ENCODE measurements at regions not wholly inside any gene's neighbourhood (a gene's known extent, or its start where the extent isn't known, plus 50 kb on each side); places are given as distances from the start of the nearest gene placed in this dataset.
"Not testable (repeated sequence)": the region's sequence is repeated elsewhere in the genome, so short reads cannot be mapped to it uniquely, and the experiment has no call there.

DNA sequence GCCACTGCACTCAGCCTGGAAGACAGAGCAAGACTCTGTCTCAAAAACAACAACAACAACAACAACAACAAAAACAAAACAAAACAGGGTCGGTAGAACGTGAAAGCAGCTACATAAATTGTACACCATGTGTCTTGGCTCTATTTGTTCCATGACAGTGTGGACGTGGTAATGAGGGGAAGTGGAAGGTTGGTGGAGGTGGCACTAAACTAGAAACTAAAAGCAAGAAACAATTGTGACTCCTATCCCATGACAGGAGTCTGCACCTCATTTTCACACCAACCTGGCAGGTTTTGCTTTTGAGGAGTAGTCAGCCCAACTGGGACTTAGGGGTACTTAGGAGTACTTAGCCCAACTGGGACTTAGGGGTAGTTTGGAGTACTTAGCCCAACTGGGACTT lies 62.5 kb upstream of the MRPS9 start:
- TF ChIP-seq, protein P1, sequence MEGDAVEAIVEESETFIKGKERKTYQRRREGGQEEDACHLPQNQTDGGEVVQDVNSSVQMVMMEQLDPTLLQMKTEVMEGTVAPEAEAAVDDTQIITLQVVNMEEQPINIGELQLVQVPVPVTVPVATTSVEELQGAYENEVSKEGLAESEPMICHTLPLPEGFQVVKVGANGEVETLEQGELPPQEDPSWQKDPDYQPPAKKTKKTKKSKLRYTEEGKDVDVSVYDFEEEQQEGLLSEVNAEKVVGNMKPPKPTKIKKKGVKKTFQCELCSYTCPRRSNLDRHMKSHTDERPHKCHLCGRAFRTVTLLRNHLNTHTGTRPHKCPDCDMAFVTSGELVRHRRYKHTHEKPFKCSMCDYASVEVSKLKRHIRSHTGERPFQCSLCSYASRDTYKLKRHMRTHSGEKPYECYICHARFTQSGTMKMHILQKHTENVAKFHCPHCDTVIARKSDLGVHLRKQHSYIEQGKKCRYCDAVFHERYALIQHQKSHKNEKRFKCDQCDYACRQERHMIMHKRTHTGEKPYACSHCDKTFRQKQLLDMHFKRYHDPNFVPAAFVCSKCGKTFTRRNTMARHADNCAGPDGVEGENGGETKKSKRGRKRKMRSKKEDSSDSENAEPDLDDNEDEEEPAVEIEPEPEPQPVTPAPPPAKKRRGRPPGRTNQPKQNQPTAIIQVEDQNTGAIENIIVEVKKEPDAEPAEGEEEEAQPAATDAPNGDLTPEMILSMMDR (IDR thresholded peaks at IDR 0.05; ENCODE audit: low read depth, low read length), result no peak
- no peak overlapping the region for H3K4me3 ChIP-seq (replicated peaks in 1 of 2; ENCODE audit: low read depth in 2 of 2, low read length in 2 of 2)
- DNase-seq (ENCODE audit: low read depth in 2 of 2), result no peak

DNA sequence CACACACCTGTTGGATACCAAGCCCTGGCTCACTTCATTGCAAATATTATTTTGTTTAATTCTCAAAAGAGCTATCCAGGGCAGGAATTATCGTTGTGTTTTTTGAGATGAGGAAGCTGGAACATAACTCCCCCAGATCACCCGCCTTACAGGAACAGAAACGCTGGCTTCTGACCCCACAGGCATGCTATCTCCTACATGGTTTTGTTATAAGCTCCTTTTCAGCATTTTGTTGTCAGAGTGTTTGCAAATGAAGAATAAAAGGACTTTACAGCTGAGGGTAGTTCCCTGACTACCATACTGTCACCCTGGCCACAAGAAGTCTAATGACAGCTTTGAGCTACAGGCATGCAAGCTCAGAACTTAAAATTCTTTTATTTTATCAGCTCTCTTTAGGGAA lies 62.0 kb upstream of the MRPS9 start:
- no peak for DNase-seq (ENCODE audit: low read depth in 2 of 2)
- TF ChIP-seq, protein P1 (IDR thresholded peaks at IDR 0.05; ENCODE audit: low read depth, low read length), result no peak
- no peak overlapping the region for H3K4me3 ChIP-seq (replicated peaks in 1 of 2; ENCODE audit: low read depth in 2 of 2, low read length in 2 of 2)

DNA sequence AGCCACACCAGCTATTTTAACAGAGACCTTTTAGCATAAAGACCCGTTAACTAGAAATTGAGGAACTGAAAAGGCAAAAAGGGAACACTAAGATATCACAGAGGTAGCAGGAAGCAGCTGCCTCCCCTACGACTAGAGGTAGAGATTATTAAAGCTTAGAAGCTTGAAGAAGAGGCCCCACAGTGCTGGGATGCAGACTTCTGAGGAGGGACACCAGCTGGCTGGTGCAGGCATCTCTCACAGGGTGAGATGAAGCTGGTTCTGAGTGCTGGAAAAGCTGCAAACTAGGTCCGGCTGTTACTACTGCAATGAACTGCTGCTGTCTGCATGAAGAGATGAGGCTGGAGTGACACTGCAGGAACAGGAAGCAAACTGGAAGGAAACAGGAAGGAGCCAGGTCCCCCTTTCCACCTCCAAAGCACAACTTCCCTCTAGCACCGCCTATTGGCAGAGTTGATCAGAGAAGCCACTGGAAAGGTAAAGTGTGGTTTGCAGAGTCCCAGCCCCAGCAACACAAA lies 61.2 kb upstream of the MRPS9 start:
- H3K4me3 ChIP-seq (replicated peaks in 1 of 2; ENCODE audit: low read depth in 2 of 2, low read length in 2 of 2), result no peak overlapping the region
- TF ChIP-seq, protein P1 (IDR thresholded peaks at IDR 0.05; ENCODE audit: low read depth, low read length), result no peak

DNA sequence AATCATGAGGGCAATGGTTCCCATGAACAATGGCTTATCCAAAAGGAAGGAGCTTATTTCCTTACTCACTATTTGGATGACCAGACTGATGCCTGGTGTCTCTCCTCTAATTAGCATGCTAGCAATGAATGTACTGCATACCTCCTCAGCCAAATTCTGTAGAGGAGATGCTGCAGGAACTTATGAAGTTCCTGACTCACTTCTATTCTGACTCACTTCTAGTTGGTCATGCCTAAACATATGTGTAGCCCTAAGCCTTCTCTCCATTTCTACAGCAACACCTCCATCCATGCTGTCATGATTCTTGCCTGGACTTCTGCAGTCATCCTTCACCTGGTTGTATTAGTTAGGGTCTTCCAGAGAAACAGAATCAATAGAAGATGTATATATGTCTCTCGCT lies 59.9 kb upstream of the MRPS9 start:
- TF ChIP-seq, protein P1 (IDR thresholded peaks at IDR 0.05; ENCODE audit: low read depth, low read length), result no peak
- DNase-seq (ENCODE audit: low read depth in 2 of 2), result no peak
- no peak overlapping the region for H3K4me3 ChIP-seq (replicated peaks in 1 of 2; ENCODE audit: low read depth in 2 of 2, low read length in 2 of 2)

More for the DNA sequence above, 61.2 kb upstream of the MRPS9 start:
- no peak for DNase-seq (ENCODE audit: low read depth in 2 of 2)

DNA sequence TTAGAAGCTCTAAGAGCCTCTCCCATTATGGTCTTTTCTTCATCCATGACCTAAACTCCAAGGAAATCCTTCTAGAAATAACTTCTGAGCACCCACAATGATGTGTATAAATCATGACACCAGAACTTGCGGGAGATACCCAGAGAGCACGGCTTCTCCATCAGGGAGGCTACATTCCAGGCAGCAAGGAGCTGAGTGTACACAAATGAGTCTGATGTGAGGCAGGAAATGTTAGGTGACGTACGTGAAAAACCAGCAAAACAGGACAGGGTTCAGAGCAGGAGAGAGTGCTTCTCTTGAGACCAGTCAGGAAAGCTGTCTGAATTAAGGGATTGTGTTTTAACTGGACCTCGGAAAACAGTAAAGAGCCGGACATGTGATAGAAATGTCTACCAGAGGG lies 58.1 kb upstream of the MRPS9 start:
- not testable (repeated sequence) for DNase-seq (ENCODE audit: low read depth in 2 of 2); H3K4me3 ChIP-seq (replicated peaks in 1 of 2; ENCODE audit: low read depth in 2 of 2, low read length in 2 of 2)

DNA sequence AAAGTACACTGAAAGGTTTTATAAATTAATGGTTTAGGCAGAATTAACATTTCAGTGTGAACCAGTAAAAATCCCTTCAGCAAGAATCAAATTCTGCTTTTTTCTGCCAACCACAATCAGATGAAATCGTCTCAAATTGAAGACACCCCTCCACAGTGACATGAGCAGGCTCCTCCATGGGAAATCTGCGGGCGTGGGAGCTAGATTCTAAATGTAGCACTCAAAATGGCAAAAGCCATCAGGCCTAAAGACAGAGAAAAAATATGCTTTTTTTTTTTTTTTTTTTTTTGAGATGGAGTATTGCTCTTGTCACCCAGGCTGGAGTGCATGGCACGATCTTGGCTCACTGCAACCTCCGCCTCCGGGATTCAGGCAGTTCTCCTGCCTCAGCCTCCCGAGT lies 55.8 kb upstream of the MRPS9 start:
- DNase-seq (ENCODE audit: low read depth in 2 of 2), result no peak
- TF ChIP-seq, protein P1 (IDR thresholded peaks at IDR 0.05; ENCODE audit: low read depth, low read length), result no peak
- no peak overlapping the region for H3K4me3 ChIP-seq (replicated peaks in 1 of 2; ENCODE audit: low read depth in 2 of 2, low read length in 2 of 2)

All from cardiac fibroblast (primary cell).